ENCODE measurements at regions not wholly inside any gene's neighbourhood (a gene's known extent, or its start where the extent isn't known, plus 50 kb on each side); places are given as distances from the start of the nearest gene placed in this dataset.

GRCh38 chr2:134009440-134009839 is 244.4 kb upstream of the MGAT5 start:
- TF ChIP-seq EZH2phosphoT487 (IDR thresholded peaks at IDR 0.05; ENCODE audit: low read depth), result no peak
- TF ChIP-seq, protein P1, sequence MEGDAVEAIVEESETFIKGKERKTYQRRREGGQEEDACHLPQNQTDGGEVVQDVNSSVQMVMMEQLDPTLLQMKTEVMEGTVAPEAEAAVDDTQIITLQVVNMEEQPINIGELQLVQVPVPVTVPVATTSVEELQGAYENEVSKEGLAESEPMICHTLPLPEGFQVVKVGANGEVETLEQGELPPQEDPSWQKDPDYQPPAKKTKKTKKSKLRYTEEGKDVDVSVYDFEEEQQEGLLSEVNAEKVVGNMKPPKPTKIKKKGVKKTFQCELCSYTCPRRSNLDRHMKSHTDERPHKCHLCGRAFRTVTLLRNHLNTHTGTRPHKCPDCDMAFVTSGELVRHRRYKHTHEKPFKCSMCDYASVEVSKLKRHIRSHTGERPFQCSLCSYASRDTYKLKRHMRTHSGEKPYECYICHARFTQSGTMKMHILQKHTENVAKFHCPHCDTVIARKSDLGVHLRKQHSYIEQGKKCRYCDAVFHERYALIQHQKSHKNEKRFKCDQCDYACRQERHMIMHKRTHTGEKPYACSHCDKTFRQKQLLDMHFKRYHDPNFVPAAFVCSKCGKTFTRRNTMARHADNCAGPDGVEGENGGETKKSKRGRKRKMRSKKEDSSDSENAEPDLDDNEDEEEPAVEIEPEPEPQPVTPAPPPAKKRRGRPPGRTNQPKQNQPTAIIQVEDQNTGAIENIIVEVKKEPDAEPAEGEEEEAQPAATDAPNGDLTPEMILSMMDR (IDR thresholded peaks at IDR 0.05; ENCODE audit: low read depth, low read length), result no peak

Measured in OCI-LY3 (cell line).